ENCODE measurements at regions not wholly inside any gene's neighbourhood (a gene's known extent, or its start where the extent isn't known, plus 50 kb on each side); places are given as distances from the start of the nearest gene placed in this dataset.

- no peak overlapping the region for H3K4me3 ChIP-seq (ENCODE audit: low read depth, low read length)
- TF ChIP-seq MAX (IDR thresholded peaks at IDR 0.05; ENCODE audit: low read depth, low read length) = no peak
- no peak for TF ChIP-seq MYC (IDR thresholded peaks at IDR 0.05; ENCODE audit: low read depth, low read length)
- TF ChIP-seq CTCF (IDR thresholded peaks at IDR 0.05; ENCODE audit: low read depth, low read length) = no peak
- TF ChIP-seq POLR2A (IDR thresholded peaks at IDR 0.05; ENCODE audit: extremely low read depth, insufficient read length) = no peak
- no peak for DNase-seq (ENCODE audit: low read depth)
These were observed 306.1 kb upstream of the FMN2 start for GRCh38 chr1:239785576-239785975.

- TF ChIP-seq MAX (IDR thresholded peaks at IDR 0.05; ENCODE audit: low read depth, low read length) (no peak), POLR2A (IDR thresholded peaks at IDR 0.05; ENCODE audit: extremely low read depth, insufficient read length) (no peak), MYC (IDR thresholded peaks at IDR 0.05; ENCODE audit: low read depth, low read length) (no peak)
These were observed 305.2 kb upstream of the FMN2 start for GRCh38 chr1:239786464-239786863.

GRCh38 chr1:239792157-239792556, 299.5 kb upstream of the FMN2 start:
- TF ChIP-seq MAX (IDR thresholded peaks at IDR 0.05; ENCODE audit: low read depth, low read length) (no peak), MYC (IDR thresholded peaks at IDR 0.05; ENCODE audit: low read depth, low read length) (no peak), POLR2A (IDR thresholded peaks at IDR 0.05; ENCODE audit: extremely low read depth, insufficient read length) (no peak), CTCF (IDR thresholded peaks at IDR 0.05; ENCODE audit: low read depth, low read length) (no peak)
- no peak for DNase-seq (ENCODE audit: low read depth)
- no peak overlapping the region for H3K4me3 ChIP-seq (ENCODE audit: low read depth, low read length)

More at GRCh38 chr1:239786464-239786863, 305.2 kb upstream of the FMN2 start:
- H3K4me3 ChIP-seq (ENCODE audit: low read depth, low read length) = no peak overlapping the region
- no peak for DNase-seq (ENCODE audit: low read depth)

GRCh38 chr1:239795304-239795703, 296.4 kb upstream of the FMN2 start:
- no peak overlapping the region for H3K4me3 ChIP-seq (ENCODE audit: low read depth, low read length)
- DNase-seq (ENCODE audit: low read depth) = no peak
- no peak for TF ChIP-seq CTCF (IDR thresholded peaks at IDR 0.05; ENCODE audit: low read depth, low read length)

GRCh38 chr1:239799617-239800016, 292.1 kb upstream of the FMN2 start:
- TF ChIP-seq CTCF (IDR thresholded peaks at IDR 0.05; ENCODE audit: low read depth, low read length) (no peak), MAX (IDR thresholded peaks at IDR 0.05; ENCODE audit: low read depth, low read length) (no peak), MYC (IDR thresholded peaks at IDR 0.05; ENCODE audit: low read depth, low read length) (no peak), POLR2A (IDR thresholded peaks at IDR 0.05; ENCODE audit: extremely low read depth, insufficient read length) (no peak)
- DNase-seq (ENCODE audit: low read depth) = no peak
- H3K4me3 ChIP-seq (ENCODE audit: low read depth, low read length) = no peak overlapping the region

GRCh38 chr1:239800861-239801260, 290.8 kb upstream of the FMN2 start:
- DNase-seq (ENCODE audit: low read depth) = no peak
- no peak overlapping the region for H3K4me3 ChIP-seq (ENCODE audit: low read depth, low read length)

More at GRCh38 chr1:239800861-239801260, 290.8 kb upstream of the FMN2 start:
- TF ChIP-seq CTCF (IDR thresholded peaks at IDR 0.05; ENCODE audit: low read depth, low read length) = no peak
- no peak for TF ChIP-seq POLR2A (IDR thresholded peaks at IDR 0.05; ENCODE audit: extremely low read depth, insufficient read length)
- no peak for TF ChIP-seq MAX (IDR thresholded peaks at IDR 0.05; ENCODE audit: low read depth, low read length)
- no peak for TF ChIP-seq MYC (IDR thresholded peaks at IDR 0.05; ENCODE audit: low read depth, low read length)
